ENCODE measurements at regions not wholly inside any gene's neighbourhood (a gene's known extent, or its start where the extent isn't known, plus 50 kb on each side); places are given as distances from the start of the nearest gene placed in this dataset.

DNA sequence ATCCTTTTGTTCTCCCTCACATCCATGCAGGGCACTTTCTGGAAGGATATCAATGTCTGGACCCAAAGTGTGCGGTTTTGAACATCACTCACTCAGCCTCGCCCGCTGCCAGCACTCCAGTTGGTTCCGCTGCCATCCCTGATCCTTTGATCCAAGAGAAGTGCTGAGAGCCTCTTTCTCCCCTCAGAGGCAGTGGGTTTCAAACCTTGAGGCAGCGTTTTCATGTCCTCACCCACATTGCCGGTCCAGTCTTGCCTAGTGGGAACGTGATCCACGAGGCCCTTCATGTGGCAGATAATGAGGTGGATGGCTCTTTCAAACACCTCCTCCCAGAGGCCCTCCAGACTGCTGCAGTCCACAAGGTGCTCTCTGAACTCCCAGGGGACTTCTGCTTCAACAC, 122.2 kb downstream of the ACTL8 start:
- DNase-seq (ENCODE audit: low read depth), result no peak

DNA sequence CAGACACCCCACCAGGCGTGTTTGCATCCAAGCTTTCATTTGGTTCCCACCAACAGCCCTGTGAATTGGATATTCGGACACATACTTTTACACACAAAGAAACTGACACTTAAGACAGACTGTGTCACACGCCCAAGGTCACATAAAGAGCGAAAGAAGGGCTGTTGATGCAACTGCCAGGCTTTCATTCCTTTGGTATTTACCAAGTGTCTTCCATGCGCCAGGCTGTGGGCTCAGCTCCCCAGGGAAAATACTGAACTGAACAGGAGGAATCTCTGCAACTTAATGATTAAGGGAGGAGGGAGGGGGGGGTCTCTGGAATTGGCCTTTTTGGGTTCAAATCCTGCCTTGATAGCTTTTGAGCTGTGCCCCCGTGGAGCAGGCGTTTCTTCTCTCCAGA, 122.8 kb downstream of the ACTL8 start:
- no peak for DNase-seq (ENCODE audit: low read depth)

DNA sequence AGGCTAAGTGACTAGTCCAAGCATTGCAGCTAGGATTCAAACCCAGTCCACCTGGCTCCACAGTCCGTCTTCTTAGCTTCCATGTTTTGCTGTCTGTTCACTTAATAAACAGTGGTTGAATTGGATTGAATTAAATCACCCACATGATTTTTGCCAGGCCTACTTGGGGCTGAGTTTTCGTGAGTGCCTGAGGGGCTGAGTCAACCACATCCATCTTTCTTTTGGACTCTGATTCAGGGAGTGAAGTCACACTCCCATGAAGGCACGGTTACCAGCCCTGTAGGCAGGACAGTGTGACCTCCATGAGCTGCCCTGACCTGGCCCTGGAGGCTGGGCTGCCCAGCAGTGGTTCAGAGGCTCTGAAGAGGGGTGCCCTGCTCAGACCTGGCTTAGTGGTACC, 123.7 kb downstream of the ACTL8 start:
- peak; percentile 83 for DNase-seq (ENCODE audit: low read depth)

DNA sequence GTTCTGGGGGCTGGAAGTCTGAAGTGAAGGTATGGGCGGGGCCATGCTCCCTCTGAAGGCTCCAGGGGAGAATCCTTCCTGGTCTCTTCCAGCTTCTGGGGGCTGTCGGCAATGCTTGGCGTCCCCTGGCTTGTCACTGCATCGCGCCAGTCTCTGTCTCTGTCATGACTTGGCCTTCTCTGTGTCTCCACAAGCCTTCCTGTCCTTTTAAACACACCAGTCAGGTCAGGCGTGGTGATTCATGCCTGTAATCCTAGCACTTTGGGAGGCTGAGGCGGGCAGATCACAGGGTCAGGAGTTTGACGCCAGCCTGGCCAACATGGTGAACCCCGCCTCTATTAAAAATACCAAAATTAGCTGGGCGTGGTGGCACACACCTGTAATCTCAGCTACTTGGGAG, 125.3 kb downstream of the ACTL8 start:
- DNase-seq (ENCODE audit: low read depth), result no peak

DNA sequence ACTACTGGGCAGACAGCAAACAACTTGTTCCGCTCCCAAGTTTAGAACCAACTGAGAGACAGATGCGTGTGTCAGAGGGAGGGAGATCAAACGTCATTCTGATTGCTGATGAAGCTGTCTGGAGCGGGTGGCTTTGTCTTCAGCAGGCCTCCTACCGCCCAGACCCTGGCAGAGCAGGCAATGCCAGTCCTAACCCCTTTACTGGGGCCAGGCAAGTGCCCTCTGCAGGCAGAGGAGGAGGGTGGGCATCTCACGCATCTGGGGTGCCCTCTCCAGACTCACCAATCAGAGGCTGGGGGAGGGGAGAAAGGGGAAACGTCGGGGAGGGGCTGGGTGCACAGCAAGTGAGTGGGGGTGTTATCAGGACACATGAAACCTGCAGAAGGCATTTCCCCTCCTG, 126.6 kb downstream of the ACTL8 start:
- DNase-seq (ENCODE audit: low read depth), result no peak

DNA sequence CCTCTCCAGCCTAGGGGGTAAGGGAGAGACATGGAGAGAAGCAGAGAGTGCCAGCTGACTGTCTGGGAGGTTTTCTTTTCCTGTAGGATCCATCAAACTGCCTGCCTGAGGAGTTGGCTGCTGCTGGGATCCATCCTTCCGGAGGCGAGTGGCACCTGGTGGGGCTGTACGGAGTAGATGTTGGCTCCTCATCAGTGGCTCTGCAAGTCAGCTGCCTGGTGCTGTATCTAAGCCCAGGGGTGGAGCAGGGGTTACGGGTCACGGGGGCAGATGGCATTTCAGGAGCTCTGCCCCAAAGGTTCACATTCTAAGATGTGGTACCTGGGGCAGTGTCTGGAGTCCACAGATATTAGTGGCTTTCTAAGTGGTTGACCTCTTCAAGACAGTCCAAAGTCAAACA, 128.0 kb downstream of the ACTL8 start:
- no peak for DNase-seq (ENCODE audit: low read depth)

DNA sequence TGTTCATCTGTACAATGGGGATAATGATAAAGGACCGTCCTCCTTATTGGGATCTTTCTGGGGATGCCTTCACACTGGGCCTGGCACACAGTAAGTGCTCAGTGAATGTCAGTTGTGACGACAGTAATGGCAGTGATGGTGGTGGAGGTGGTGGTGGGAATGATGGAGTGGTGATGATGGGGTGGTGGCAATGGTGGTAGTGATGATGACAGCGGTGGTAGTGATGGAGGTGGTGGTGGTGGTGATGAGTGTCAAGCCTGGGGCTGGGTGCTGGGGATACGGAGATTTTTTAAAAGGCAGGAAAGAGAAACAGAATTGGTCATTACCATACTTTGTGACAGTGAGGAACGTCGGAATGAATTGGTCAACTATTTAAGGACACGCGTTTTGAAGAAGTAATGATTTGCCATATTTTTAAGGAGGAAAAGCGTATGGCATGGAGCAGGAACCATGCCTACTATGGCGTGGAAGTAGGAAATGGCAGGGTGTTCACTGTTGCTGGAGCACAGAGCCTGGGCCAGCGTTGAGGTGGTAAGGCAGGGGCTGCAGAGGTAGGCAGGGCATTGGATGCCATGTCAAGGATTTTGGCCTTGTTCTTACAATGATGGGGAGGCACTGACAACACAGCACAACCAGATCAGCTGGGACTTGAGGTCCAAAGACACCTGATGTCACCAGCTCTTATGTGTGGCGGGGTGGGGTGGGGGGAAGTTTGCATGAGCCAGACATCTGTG, 128.7 kb downstream of the ACTL8 start:
- DNase-seq (ENCODE audit: low read depth), result no peak

DNA sequence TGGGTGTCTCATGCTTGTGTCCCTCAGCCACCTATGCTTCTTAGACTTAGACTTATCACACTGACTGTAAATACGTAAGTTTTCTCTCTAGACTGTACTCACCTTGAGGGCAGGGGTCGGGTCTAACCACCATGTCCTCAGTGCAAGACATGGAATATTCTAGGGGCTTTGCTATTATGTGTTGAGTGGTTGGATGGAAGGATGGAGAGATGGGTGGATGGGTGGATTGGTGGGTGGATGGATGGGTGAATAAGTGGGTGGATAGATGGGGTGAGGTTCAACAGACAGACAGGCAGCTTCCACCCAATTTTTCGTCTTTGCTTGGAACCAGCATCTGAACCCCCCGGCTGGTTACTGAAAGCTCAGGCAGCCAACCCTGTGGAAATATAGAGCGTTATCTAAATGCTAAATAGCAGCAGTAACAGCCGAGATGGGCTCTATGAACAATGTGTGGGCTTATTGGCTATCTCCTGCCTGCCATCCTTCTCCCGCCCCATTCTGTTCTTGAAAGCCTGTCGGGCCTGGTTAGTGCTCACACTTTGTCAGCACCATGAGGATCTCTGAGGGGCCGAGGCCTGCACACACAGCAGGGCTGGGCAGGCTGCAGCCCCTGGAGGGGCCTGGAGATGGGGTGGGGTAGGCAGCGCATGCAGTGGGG, 130.7 kb downstream of the ACTL8 start:
- no peak for DNase-seq (ENCODE audit: low read depth)

DNA sequence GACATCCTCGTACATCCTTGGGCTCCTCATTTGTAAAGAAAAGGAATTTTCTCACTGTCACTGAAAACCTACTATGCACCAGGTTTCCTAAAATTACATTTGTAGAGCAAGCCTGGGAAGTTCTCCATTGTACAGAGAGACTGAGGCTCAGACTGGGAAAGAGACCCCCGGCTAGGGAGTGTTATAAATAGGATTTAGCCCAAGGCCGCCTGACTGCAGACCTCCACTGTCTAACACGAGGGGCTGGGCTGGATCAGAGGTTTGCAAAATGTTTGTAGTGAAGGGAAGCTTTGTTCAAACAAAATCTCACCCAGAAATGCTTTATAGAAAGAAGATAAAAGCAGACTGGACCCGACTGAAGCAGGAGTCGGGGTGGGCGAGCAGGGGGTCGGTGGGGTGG, 131.3 kb downstream of the ACTL8 start:
- no peak for DNase-seq (ENCODE audit: low read depth)

DNA sequence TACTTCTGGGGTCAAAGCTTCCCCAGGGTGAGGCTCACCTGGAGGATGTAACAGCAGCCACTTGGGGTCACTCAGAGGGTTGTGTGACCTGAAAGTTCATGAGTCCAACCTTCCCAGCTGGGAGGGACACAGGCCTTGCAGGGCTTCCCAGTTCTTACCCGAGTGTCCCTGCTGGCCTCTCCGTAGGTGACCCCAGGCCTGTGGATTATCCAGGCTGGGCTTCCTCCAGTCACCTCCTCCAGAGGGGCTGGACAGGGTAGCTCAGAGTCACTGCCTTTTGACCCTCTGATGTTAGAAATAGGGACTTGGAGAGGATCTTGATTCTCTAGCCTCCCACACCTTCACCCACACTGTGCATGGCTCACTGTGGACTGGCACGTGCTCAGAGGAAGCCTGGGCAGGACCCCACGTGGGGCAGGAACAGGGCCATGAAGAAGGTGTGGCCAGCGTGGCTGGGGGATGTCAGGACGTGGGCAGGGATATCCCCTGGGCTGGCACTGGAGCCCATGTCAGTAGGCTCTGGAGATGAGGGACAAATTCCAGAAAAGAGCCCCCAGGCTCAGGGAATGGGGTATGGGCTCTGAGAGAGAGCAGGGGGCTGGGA, 131.8 kb downstream of the ACTL8 start:
- no peak for DNase-seq (ENCODE audit: low read depth)

DNA sequence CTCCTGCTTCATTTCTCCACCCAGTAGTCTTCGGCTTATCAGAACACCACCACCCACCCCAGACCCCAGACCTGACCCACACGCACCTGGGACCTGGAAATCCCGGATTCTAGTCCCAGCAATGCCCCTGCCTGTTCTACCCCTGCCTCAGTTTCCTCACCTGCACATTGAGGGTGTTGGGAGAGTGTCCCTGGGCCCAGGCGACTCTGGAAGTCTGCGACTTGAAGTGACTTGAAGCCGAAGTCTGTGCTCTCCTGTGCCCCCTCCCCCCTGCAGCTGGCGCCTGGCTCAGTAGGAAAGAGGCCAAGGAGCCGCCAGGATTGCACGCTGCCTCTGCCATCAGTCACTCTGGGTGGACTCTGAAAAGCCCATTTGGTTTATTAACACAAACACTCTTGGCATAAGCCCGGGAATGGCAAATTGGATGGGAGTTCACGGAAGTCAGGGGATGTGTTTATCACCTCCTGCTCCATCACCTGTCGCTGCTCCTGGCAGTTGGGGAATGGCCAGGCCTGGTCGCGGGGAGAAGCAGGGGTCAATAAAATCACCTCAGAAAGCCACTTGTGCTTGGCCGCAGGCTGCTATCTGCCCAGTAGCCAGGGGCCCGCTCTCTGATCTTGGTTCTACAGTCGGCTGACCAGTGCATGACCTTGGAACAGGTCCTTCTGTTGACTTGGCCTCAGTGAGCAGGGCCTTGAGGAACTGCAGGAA, 132.7 kb downstream of the ACTL8 start:
- DNase-seq (ENCODE audit: low read depth), result no peak

DNA sequence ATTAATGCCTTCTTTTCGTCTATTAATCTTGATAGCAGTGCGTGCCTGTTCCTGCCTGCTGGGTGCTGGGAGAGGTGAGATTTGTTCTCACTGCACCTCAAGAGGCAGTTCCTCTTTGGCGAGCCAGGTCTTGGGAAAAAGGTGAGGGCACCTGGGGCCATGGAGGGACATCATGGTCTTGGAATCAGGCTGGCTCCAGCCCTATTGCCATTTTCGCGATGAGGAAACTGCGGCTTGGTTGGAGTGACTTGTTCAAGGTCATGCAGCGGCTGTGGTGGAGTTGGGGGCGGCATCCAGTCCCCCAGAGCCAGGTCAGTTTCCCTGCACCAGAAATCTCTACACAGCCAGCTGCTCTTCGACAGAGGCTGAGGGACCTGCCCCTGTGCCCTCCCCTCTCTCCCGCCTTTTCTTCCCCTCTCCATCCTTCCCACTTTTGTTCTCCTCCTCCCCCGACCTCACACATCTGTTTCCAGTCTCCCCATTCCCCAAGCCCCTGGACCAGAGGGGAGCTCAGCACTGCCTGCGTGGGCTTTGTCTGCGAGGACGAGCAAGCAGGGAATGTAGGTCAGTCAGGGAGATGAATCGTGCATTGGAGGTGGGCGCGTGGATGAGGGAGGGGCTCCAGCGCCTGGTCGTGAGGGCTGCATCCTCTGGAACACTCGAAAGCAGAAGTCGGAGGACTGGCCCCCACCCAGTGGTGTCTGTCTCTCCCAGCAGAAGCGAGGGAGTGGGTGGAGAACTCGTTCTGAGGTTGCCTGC, 135.1 kb downstream of the ACTL8 start:
- DNase-seq (ENCODE audit: low read depth), result no peak

DNA sequence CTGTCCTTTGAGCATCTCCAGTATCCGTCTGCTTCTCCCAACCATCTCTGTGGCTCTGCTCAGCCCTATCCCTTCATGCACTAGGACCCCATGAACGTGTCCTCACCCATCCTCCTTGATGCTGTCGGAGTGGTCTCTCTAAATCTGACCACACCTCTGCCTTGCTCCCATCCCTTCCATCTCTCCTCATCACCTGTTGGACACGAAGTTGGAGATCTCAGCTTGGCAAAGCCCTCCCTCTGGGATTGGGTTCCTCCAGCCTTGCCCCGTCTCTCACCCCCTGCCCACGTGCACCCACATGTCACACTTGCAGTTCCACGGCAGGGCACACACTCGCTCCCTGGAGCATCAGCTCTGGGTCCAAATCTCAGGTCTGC, 135.7 kb downstream of the ACTL8 start:
- no peak for DNase-seq (ENCODE audit: low read depth)

DNA sequence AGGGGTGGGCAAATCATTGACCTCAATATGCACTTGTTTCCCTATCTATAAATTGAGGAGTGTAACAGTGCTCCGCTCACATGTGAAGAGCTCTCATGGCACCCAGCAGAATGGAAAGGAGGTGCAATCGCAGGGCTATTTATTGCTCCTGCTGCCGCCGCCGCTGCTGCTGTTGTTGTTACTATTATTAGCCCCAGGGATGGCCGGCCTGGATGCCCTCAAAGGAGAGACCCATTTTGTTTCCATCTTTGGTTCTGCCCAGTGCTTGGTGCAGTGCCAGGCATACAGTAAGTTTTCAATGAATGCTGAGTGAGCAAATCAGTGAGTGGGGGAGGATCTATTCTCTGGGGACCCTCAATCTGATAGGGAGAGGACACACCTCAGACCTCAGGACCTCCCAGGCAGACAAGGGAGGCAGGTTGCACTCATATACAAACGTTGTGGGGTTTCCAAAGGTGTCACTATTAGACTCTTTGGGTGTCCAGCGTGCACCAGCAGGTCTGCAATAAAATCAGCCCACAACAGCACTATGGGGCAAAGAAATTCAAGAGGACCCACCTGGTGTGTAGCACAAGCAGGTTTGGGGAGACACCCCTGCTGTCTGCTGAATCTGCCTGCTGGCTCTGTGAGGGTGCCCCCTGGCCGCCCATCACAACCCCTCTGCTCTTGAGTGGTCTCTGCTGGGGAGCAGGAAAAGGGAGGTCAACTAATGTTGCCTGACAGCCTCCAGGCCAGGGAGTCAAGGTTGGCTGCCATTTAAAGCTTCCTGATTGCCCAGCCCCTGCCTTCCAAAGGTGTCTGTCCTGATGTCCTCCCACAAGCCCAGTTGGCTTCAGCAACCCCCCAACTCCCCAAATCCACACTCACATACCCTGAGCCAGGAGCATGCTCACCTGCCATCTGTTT, 136.3 kb downstream of the ACTL8 start:
- DNase-seq (ENCODE audit: low read depth), result no peak

DNA sequence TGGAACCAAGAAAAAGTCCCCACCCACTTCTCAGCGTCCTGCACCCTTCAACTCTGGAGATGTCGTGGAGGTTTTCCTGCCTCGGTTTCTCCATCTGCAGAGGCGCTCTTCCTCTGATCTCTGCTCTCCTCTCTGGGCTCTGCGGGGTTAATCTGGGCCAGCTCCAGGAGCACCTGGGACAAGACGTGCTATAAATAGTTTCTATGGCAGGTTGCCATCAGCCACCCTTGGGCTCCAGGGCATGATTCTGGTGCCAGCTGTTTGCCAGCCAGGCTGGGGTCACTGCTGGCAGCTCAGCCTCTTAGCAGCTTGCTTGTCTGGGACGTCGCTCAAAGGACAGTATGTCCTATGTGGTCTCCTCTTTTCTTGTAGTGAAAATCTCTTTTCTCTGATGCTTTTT, 137.1 kb downstream of the ACTL8 start:
- no peak for DNase-seq (ENCODE audit: low read depth)

DNA sequence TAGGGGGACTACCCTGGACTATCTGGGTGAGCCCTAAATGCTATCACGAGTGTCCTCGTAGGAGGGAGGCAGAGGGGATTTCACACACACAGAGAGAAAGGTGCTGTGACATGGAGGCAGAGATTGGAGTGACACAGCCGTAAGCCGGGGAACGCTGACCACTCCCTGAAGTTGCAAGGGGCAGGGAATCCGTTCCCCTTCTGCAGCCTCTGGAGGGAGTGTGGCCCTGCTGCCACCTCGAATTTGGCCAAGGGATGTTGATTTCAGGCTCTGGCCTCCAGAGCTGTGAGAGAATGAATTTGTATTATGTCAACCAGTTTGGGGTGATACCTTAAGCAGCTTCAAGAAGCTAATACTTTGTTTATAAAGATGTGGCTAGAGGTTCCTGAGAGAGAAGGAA, 137.7 kb downstream of the ACTL8 start:
- no peak for DNase-seq (ENCODE audit: low read depth)

DNA sequence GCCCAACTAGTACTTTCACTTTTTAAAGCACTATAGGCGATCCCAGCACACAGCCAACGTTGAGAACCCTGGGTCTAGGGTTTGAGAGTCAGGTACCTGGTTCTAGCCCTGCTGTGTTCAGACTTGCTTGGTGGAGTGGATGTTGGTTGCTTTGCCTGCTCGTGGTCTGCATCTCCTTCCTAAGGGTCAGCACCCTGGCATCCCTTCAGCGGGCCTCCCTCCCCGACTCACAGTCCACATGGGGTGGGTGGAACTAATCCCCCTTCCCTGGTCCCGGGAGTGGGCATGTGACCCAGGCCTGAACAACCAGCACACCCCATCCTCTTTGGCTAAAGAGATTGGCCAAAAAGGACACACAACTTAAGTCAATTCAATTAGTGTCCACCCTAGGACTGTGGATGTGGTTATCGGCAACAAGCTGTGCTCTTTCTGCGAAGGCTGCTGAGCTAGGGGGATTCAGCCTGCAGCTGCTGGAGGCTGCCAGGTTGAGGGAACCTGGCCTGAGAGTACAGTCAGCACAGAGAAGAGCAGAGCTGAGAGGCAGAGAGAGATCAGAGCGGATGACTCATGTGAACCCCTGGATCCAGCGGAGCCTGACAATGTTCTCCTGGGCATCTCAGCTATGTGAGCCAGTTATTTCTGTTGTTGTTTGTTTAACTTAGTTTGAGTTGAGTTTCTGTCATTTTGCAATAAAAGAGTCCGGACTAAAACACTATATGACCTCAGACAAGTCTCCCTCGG, 138.9 kb downstream of the ACTL8 start:
- no peak for DNase-seq (ENCODE audit: low read depth)

DNA sequence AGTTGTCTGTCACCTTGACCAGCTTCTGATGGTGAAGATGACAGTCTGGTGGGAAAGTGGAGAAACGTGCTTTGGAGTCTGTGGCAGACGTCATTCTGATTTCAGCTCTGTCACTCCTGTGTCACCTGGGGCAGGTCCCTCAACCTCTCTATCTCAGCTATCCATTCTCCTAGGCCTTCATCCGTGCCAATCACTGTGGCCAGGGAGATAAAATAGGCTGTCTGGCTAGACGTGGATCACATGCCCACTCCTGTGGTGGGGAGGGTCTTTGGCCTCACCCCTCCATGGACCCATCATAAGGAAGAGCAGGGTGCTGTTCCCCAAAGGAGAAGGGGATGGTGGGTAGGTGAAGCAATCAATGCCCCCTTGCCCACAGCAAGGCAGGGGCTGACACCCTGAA, 140.3 kb downstream of the ACTL8 start:
- no peak for DNase-seq (ENCODE audit: low read depth)

DNA sequence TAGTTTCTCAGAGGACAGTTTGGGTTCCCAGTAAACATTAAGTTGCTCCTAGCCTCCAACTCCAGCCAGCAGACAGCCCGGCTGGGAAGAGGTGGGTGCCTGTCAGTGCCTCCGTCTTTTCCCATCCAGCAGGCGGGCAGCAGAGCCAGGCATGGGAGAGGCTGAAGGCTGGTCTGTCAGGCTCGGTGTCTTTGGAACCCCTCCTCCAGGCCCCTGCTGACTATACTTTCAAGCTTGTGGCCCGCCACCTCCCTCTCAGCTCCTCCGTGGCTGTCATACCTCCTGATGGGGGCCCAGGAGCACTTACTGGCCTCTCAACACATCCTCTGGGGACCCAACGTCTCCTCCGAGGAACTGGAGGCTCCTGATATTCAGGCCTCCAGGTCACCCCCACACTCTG, 140.9 kb downstream of the ACTL8 start:
- no peak for DNase-seq (ENCODE audit: low read depth)

DNA sequence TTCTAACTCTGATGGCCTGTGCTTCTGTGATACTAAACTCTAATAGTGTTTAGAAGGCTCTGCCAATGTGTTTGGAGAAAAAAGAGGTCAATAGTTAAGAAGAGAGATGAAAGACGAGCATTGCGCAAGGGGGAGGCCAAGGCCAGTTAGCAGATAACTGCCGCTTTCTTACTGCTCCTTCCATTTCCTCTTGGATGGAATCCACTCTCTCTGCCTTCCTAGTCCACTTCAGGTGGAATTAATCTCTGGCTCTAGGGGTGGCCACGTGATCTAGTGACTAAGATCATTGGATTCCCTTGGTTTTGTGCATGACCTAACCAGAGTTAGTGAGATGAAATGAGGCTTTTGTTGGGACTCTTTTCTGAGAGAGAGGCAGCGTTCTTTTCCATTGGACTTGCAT, 148.3 kb downstream of the ACTL8 start:
- no peak for DNase-seq (ENCODE audit: low read depth)

DNA sequence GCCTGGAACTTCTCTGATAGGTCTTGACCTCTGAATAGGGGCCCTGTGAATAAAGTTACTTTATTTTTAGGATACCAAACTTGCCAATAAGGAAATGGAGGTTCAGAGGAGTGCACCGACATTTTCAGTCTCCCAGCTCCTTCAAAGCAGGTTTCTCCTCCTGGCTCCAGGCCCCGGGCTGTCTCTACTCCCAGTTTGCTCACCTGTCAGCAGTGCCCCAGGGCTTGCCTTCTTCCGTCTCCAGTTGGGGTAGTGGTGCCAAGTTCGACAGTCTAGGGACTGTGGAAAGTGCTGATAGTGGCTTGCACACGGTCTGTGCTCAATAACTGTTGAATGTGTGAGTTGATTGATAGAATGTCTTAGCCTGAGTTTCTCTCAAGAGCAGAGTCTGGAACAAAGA, 149.2 kb downstream of the ACTL8 start:
- DNase-seq (ENCODE audit: low read depth), result no peak
